ENCODE measurements at regions not wholly inside any gene's neighbourhood (a gene's known extent, or its start where the extent isn't known, plus 50 kb on each side); places are given as distances from the start of the nearest gene placed in this dataset.

- no peaks in the 10 kb centered on the region for H3K9me3 ChIP-seq (ENCODE audit: low read length)
- H3K4me2 ChIP-seq (ENCODE audit: low read length), result no peak overlapping the region
- H2AFZ ChIP-seq (ENCODE audit: low read length), result no peak overlapping the region
- H3K79me2 ChIP-seq (ENCODE audit: insufficient read depth, low read length), result no peaks in the 10 kb centered on the region
- H3K9ac ChIP-seq (ENCODE audit: low read length), result no peak overlapping the region
- H3K4me3 ChIP-seq (ENCODE audit: low read depth, low read length, poor library complexity, severe bottlenecking), result no peak overlapping the region
- TF ChIP-seq CTCF (IDR thresholded peaks at IDR 0.05; ENCODE audit: low read length) (no peak), EZH2 (IDR thresholded peaks at IDR 0.05; ENCODE audit: borderline replicate concordance, low read length) (no peak)
- H3K36me3 ChIP-seq (ENCODE audit: insufficient read depth, low read length), result no peaks in the 10 kb centered on the region
- H4K20me1 ChIP-seq (ENCODE audit: insufficient read depth, low read length), result no peaks in the 10 kb centered on the region
- H3K9me2 ChIP-seq (ENCODE audit: low read depth, low read length), result no peaks in the 10 kb centered on the region
- H3F3A ChIP-seq (ENCODE audit: insufficient read depth, low read length), result no peaks in the 10 kb centered on the region
- H3K27me3 ChIP-seq (ENCODE audit: insufficient read depth, low read length), result no peaks in the 10 kb centered on the region
- no peaks in the 10 kb centered on the region for H3K4me1 ChIP-seq (ENCODE audit: insufficient read depth, low read length, severe bottlenecking)
- H3K27ac ChIP-seq (ENCODE audit: low read depth, low read length, poor library complexity, severe bottlenecking), result no peak overlapping the region
Observed at GRCh38 chr1:244157731-244158438, 106.8 kb downstream of the ZBTB18 start.

GRCh38 chr1:244159646-244160045 lies 108.6 kb downstream of the ZBTB18 start:
- no peak overlapping the region for H2AFZ ChIP-seq (ENCODE audit: low read length)
- H3K4me3 ChIP-seq (ENCODE audit: low read depth, low read length, poor library complexity, severe bottlenecking), result no peak overlapping the region

GRCh38 chr1:244160455-244161235 lies 109.6 kb downstream of the ZBTB18 start:
- no peaks in the 10 kb centered on the region for H3K9me2 ChIP-seq (ENCODE audit: low read depth, low read length)

More at GRCh38 chr1:244159646-244160045, 108.6 kb downstream of the ZBTB18 start:
- Histone ChIP-seq H3K4me2 (ENCODE audit: low read length) (no peak overlapping the region), H3K9me3 (ENCODE audit: low read length) (no peaks in the 10 kb centered on the region), H3K36me3 (ENCODE audit: insufficient read depth, low read length) (no peaks in the 10 kb centered on the region), H3K9me2 (ENCODE audit: low read depth, low read length) (no peaks in the 10 kb centered on the region), H3K9ac (ENCODE audit: low read length) (no peak overlapping the region), H3K27ac (ENCODE audit: low read depth, low read length, poor library complexity, severe bottlenecking) (no peak overlapping the region), H4K20me1 (ENCODE audit: insufficient read depth, low read length) (no peaks in the 10 kb centered on the region), H3K27me3 (ENCODE audit: insufficient read depth, low read length) (no peaks in the 10 kb centered on the region), H3F3A (ENCODE audit: insufficient read depth, low read length) (no peaks in the 10 kb centered on the region), H3K4me1 (ENCODE audit: insufficient read depth, low read length, severe bottlenecking) (no peaks in the 10 kb centered on the region), H3K79me2 (ENCODE audit: insufficient read depth, low read length) (no peaks in the 10 kb centered on the region)
- TF ChIP-seq EZH2 (IDR thresholded peaks at IDR 0.05; ENCODE audit: borderline replicate concordance, low read length), result no peak
- TF ChIP-seq CTCF (IDR thresholded peaks at IDR 0.05; ENCODE audit: low read length), result no peak

More at GRCh38 chr1:244160455-244161235, 109.6 kb downstream of the ZBTB18 start:
- Histone ChIP-seq H4K20me1 (ENCODE audit: insufficient read depth, low read length) (no peaks in the 10 kb centered on the region), H3K4me1 (ENCODE audit: insufficient read depth, low read length, severe bottlenecking) (no peaks in the 10 kb centered on the region), H3K79me2 (ENCODE audit: insufficient read depth, low read length) (no peaks in the 10 kb centered on the region), H3F3A (ENCODE audit: insufficient read depth, low read length) (no peaks in the 10 kb centered on the region), H3K9me3 (ENCODE audit: low read length) (no peaks in the 10 kb centered on the region), H3K9ac (ENCODE audit: low read length) (no peak overlapping the region), H2AFZ (ENCODE audit: low read length) (no peak overlapping the region), H3K36me3 (ENCODE audit: insufficient read depth, low read length) (no peaks in the 10 kb centered on the region), H3K4me2 (ENCODE audit: low read length) (no peak overlapping the region), H3K27me3 (ENCODE audit: insufficient read depth, low read length) (no peaks in the 10 kb centered on the region), H3K4me3 (ENCODE audit: low read depth, low read length, poor library complexity, severe bottlenecking) (no peak overlapping the region), H3K27ac (ENCODE audit: low read depth, low read length, poor library complexity, severe bottlenecking) (no peak overlapping the region)
- TF ChIP-seq CTCF (IDR thresholded peaks at IDR 0.05; ENCODE audit: low read length) (no peak), EZH2 (IDR thresholded peaks at IDR 0.05; ENCODE audit: borderline replicate concordance, low read length) (no peak)
